ENCODE measurements at regions not wholly inside any gene's neighbourhood (a gene's known extent, or its start where the extent isn't known, plus 50 kb on each side); places are given as distances from the start of the nearest gene placed in this dataset.

DNA sequence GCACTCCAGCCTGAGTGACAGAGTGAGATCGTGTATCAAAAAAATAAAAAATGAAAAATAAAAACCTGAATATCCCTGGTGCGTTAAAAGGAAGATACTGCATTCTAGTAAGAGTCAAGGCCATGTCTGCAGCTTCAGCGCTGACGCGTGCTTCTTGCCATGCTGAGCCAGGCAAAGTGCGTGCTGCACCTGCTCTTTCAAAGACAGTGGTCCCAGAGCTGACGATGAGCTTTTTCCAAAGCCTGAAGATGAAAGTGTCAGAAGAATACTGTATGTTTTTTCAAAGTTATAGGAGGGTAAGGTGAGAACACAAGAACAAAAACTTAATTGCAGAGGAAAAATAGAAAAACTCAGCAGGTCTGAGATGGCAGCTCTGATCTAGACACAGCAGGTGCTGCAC lies 115.1 kb downstream of the RNASET2 start:
- DNase-seq: no peak

DNA sequence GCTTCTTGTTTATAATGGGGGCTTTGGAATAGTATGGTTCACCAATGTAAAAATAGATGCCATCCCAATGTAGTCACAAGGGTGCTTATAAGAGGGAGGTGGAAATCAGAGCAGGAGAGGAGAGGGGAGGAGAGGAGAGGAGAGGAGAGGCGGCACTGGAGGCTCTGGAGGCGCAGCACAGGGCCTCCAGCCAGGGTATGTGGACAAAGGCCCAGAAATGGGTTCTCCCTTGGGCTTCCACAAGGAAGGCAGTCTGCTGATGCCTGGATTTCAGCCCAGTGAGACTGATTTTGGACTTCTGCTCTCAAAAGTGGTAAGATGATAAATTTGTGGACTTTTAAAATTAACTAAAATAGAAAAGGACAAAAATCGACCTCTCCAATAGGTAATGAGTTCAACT lies 116.8 kb downstream of the RNASET2 start:
- no peak for DNase-seq

DNA sequence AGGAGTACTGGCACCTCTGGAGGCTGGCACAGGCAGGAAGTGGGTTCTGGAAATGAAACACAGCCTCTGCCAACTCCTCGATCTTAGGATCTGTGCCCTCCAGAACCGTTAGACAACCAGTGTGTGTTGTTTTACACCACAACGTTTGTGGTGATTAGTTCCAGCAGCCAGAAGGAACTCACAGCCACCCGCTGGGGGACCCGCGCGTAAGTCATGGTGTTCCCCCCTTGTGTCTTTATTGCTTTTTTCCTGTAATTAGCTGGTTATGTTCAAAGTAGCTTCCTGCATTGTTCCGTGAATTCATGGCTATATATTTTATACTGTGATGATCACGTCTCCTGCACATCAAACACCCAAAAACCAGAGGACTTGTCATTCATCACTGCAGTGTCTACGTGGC lies 117.4 kb downstream of the RNASET2 start:
- no peak for DNase-seq

DNA sequence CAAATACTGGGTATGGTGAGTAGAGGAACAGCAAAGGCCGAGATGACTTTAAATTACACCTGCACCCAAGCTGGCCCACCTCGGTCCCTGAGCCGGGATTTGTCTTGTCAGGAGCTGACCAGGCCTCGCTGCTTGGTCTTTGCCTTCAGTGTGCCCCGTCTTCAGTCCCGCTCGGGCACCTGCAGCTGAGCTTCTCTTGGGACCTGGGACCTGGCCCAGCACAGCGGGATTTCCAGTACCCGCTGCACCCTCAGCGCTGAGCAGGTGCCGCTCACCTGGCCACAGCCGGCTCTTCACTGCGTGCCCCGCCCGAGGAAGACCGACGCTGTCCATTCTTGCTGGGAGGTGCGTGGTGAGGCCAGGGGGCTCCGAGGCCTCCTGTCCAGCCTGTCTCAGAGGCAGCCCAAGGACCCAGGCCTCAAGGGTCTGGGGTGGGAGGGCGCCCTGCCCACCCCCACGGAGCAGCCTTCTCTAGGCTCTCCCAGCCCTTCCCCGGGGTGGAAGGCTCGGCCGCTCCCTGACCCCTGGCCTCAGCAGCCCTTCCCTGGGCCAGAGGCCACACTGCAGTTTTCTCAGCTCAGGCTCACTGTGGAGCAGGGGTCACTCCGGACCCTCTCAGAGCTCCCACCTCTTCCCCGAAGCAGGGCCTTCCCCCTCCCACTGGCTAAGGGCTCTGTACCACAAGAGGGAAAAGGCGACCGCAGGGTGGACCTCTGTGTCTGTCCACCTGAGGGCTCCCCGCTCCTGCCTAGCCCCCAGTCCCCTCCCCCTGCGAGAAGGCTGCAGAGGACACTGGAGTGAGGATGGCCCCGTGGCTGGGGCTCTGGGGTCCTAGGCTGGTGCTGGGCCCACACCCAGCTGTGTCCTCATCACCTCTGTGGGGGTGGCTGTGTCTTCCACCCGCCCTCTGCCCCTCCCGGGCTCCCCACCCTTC lies 119.3 kb downstream of the RNASET2 start:
- no peak for DNase-seq

DNA sequence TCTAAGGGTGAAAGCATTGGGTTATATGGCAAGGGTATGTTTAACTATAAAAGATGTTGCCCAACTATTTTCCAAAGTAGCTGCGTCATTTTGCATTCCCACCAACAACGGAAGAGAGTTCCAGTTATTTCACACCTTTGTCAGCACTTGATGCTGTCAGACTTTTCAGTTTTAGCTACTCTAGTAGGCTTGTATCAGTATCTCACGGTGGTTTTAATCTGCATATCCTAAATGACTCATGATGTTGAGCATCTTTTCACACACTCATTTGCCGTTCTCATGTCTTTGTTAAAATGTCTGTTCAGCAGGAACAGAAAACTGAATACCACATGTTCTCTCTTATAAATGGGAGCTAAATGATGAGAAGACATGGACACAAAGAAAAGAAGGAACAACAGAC lies 122.3 kb downstream of the RNASET2 start:
- peak; percentile 50 for DNase-seq

DNA sequence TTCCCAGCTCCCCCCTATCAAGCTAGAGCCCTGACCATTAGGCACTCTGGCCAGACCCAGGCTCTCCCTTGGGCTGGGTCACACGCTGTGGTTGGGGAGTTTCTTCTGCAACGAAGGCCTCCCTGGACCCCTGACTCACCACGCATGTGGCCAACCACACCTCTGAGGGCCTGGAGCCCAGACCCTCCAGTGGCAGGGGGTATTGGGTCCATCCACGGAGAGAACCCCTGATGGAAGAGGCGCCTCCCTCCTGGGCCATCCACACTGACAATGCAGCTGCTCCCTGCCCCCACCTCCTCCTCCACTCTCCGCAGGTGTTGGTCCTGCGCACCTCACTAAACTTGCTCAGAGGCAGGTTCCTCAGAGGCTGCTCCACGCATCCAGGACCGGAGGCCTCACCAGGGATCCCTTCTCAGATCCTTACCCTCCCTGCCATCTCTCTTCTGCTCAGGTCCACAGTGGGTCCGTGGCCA lies 125.4 kb downstream of the RNASET2 start:
- no peak for DNase-seq

DNA sequence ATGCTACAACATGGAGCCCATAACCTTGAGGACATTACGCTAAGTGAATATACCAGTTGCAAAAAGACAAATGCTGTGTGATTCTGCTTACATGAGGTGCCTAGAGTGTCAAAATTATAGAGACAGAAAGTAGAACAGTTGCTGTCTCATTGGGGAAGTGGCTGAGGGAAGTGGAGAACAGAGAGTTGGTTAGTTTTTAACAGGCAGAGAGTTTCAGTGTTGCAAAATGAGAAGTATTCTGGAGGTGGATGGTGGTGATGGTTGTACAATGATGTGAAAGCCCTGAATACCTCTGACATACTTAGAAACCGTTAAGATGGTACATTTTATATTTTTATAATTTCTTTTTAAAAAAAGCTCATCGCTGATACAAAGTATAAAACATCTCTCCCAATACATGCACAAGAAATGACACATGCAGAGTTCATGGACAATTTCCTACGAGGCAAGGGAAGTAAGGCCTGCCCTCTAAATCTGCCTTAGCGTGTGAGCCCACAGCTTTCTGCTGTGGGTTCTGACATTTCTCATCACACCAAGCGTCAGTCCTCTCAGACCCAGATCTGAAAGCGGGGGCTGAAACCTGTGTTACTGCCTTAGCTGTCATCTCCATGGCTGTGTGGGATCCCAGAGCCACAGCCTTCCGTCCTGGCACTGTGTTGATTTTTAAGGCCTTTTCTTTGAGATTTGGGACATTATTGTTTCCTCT lies 126.0 kb downstream of the RNASET2 start:
- DNase-seq: peak; percentile 70

DNA sequence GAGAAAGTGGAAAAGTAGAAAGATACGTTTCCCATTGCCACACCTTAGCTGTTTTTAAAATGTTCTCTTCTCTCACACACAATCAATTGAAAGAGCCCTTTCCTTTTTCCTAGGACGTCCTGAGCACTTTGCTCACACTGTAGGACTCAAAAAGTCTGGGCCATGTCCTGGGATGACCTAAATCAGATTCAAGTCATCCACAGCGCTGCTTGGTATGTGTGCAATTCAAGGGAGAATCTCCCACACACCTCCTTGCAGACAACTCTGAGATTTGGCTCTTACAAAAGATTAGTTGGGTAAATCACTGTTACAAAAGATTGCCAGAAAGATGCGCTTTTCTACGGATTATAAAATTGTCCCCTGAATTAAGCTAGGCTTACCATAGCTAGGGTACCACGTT lies 130.1 kb downstream of the RNASET2 start:
- DNase-seq: no peak

DNA sequence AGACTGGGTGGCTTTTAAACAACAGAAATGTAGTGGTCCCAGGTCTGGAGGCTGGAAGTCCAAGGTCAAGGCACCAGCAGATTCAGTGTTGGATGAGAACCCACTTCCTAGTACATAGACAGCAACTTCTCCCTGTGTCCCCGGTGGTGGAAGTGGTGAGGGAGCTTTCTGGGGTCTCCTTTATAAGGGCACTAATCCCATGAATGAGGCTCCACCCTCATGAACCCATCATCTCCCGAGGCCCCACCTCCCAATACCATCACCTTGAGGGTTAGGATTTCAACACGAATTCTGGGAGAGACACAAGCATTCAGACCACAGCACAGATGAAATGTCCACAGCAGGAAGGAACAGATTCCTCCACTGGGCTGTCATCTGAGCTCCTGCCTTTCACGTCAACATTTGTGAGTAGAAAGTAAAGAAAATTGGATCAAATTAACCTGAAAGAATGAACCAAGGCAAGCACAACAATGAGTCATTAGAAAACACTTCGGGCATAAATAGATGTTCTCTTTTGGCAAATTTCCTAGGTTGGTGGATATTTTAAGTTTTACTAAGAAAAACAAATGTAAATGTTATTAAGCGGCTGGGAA lies 130.7 kb downstream of the RNASET2 start:
- no peak for DNase-seq

DNA sequence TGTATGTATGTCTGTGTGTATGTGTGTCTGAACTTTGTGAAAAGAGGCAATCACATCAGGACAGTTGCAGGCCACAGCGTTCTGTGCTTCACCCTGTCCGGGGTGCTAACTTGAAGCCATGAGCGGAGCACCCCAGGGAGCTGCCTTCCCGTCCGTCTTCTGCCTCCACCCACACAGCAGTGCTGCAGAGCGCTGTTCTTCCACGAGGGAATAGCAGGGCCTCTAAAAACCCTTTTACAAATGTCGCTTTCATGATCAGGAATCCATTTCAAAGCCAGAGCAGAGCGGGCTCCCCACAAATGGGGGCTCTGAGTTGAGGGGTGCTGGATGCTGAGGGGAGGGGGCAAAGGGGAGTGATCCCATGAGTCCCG lies 131.5 kb downstream of the RNASET2 start:
- no peak for DNase-seq

DNA sequence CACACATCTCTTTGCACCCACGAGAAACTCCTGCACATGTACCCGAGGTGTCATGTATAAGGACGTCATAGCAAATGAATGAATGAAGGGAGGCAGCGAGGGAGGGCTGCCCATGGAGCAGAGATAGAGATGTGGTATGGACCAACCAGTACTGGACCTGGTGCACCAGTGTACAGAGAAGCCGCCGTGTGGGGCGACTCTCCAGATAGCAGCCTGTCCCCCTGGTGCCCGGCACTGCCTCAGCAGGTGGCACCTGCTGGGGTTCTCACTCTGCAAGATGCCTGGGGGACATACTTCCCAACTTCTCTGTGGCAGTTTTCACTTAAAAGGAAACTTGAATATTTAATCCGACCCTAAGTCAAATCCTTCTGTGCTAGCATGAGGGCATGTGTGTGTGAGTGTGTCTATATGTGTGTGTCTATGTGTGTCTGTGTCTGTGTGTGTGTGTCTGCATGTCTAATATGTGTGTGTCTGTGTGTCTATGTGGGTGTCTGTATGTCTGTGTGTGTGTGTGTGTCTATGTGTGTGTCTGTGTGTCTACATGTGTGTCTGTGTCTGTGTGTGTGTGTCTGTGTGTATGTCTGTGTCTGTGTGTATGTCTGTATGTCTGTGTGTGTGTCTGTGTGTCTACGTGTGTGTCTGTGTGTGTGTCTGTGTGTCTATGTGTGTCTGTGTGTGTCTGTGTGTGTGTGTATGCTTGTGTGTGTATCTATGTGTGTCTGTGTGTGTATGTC lies 132.0 kb downstream of the RNASET2 start:
- DNase-seq: no peak

DNA sequence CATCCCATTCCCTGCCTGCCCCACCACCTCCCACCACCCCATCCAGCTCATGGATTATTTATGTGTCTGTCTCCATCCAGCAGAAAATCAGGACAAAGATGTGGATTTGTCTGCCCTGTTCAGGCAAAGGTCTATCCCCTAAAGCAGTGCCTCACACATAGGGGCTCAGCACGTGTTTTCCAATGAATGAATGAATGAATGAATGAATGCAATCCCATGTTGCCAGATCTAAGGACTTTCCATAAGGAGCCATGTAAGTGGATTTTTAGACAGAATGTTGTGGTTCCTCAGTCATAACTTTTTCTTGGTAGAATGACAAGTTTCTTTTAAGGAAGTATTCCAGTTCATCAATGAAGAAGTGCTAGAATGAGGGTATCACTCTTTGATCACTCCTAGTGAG lies 133.7 kb downstream of the RNASET2 start:
- DNase-seq: no peak

DNA sequence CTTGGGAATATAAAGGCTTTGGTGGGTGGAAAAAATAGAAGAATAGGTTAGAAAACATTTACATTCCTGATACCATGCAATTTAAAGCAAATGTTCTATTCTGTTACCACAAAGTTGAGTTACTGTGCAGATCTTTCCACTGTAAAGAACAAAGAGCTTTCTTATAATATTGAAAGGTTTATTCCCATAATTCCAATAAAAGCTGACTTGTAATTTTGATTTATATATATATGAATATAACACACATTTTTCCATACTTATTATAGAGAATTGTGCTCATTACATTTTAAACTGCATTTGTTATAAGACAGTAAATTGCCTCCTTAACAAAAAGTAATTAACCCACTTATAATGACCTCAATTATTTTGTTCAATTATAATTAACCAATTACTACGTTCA lies 135.9 kb downstream of the RNASET2 start:
- no peak for DNase-seq

DNA sequence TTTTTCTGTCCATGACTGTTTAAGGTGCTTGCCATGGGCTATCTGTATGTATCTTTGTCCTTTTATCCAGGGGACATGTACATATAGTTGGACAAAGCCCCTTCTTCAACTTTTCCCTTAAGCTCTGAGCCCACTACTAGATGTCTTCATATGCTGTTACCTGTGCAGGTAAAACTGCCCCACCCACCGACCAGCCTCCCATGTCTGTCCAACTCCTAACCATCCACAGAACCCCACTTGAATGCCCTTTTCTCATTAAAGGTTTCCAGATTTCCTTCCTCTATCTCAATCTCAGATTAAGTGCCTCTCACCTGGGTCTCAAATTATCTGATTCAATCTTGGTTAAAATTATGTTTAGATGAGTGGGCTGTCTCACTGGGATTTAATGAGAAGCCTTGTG lies 136.3 kb downstream of the RNASET2 start:
- DNase-seq: no peak

DNA sequence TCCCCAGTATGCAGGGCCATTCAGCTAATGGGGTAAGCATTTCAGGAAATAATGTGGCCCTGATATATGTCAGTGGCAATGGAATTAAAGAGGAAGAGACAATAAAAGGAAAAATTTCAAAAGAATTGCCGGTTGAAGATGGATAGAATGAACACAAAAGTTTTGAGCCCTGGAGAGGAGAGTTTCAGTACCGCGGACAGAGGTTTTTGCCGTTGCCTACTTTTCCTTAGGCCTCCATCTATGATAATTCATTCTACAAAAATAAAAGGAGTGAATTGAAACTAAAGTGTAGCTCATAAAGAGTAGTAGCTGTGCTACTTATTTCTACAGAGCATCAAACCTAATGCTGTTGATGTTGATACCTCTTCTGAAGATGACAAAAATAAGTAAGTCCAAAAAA lies 140.7 kb downstream of the RNASET2 start:
- no peak for DNase-seq

DNA sequence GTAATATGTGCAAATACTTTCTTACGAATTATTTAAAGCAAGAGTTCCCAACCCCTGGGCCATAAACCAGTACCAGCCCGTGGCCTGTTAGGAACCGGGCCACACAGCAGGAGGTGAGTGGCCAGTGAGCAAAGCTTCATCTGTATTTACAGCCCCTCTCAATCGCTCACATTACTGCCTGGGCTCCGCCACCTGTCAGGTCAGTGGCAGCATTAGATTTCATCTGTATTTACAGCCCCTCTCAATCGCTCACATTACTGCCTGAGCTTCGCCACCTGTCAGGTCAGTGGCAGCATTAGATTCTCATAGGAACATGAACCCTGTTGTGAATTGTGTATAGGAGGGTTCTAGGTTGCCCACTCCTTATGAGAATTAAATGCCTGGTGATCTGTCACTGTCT lies 142.0 kb downstream of the RNASET2 start:
- no peak for DNase-seq

DNA sequence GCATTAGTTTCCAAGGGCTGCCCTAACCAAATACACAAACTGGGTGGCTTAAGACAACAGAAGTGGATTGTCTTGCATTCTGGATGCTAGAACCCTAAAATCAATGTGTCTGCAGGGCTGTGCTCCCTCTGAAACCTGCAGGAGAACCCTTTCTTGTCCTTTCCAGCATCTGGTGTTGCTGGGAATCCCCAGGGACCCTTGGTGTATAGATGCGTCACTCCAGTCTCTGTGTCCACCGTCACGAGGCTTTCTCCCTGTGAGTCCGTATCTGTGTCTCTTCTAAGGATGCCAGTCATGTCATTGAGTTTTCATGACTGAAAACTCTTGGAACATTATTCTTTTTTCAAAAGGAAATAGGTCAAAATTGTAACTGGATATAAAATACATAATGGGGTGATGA lies 142.9 kb downstream of the RNASET2 start:
- DNase-seq: no peak

DNA sequence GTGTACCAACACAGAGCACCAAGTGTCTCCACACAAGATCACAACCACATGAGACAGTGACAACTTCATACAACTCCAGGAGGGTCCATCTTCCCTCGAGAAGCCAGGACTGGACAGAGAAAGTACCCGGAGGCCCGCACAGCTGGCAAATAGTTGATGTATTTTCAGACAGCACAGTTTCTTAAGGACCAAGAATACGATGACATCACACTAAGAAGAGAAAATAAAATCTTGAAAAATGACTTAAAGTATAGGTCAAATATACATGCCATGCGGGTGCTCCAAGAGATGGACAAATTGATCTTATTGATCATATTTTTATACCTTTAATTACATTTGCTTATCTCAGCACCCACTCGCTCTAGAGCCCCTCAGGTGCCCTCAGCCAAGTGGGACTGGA lies 145.5 kb downstream of the RNASET2 start:
- DNase-seq: no peak

DNA sequence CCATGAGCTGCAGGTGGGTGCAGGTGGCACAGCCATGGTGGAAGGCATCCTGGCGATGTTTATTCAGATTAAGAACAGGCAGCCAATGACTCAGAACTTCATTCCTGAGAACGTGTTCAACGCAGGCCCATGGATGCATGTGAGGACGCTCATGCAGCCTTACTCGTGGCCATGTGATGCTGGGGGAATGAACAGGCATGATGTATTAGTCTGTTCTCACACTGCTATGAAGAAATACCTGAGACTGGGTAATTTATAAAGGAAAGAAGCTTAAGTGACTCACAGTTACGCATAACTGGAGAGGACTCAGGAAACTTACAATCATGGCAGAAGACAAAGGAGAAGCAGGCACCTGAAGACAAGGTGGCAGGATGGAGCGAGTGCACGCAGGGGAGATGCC lies 146.6 kb downstream of the RNASET2 start:
- DNase-seq: no peak

DNA sequence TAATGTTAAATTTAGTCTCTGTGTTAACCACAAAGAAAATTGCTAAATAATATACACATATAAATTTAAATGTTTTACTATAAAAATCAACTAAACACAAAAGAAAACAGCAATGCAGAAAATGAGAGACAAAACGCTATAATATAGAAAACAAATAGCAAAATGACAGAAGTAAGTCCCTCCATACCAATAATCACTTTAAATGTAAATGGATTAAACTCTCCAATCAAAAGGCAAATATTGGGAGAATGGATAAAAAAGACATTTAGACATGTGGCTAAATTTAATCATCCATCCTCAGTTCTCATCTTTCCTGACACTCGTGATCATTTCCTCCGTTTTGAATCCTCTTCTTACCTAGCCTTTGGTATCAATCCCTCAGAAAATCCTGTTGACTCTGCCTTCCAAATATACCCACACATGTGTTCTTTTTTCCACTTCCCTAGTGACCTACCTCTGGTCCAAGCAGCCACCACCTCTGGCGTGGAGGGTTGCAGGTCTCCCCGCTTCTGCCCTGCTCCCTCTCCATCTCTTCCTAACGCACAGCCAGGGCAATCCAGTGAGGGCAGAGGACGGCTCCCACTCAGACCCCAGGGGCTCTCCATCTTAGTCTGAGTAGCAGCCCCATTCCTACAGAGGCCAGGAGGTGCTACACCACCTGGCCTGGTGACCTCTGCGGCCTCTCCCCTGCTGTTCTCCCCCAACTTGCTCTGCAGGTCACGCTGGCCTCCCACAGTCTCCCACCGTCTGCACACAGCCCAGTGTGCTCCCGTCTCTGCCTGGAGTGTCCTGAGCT lies 149.2 kb downstream of the RNASET2 start:
- no peak for DNase-seq

DNA sequence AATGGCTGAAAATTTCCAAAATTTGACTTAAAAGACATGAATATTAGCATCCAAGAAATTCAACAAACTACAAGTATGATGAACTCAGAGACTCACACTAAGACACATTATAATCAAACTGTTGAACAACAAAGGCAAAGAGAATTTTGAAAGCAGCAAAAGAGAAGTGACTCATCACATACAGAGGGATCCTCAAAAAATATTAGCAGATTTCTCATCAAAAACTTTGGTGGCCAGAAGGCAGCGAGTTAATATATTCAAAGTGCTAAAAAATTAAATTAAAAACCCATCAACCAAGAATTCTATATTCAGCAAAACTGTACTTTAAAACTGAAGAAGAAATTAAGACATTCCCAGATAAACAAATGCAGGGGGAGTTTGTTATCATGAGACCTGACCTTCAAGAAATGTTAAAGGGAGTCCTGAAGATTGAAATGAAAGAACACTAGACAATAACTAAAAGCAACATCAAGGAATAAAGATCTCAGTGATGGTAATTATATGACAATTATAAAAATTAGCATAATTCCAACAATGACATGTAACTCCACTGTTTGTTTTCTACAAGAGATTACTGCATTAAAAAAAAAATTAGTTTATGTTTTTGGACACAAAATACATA lies 150.0 kb downstream of the RNASET2 start:
- DNase-seq: no peak

DNA sequence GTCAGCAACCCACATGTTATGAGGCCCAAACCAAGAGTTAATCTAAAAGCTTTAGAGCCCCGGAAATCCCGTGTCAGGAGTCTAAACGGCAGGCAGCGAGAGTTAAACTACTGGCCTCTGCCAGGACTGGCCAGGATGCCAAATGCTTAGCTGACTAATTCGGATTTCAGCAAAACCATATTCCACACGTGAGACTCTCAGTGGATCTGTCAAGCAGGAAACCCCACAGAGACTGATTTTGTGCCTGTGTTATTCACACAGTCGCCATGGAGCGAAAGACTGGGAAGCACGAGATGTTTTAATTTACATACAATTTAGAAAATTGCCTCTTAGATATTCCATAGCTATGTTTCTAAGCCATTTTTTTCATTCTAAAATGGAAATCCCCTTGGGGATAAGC lies 152.9 kb downstream of the RNASET2 start:
- DNase-seq: no peak
